ENCODE measurements at regions not wholly inside any gene's neighbourhood (a gene's known extent, or its start where the extent isn't known, plus 50 kb on each side); places are given as distances from the start of the nearest gene placed in this dataset.

- no peak overlapping the region for H3K4me3 ChIP-seq (replicated peaks in 1 of 2; ENCODE audit: low read depth in 1 of 2, low read length in 2 of 2)
- no peak overlapping the region for H3K4me2 ChIP-seq (ENCODE audit: low read length)
- TF ChIP-seq SP1 (IDR thresholded peaks at IDR 0.05; ENCODE audit: low read depth) = no peak
- H3K9me2 ChIP-seq (ENCODE audit: insufficient read depth) = no peaks in the 10 kb centered on the region
- ChIA-PET CTCF (no interaction called here), POLR2A (no interaction called here), RAD21 (ENCODE audit: low non-redundant PET in 1 of 2, low total read pairs in 2 of 2, uncharacterized antibody in 2 of 2, unreplicated experiment in 2 of 2) (no interaction called here)
- H4K20me1 ChIP-seq (ENCODE audit: insufficient read depth) = no peaks in the 10 kb centered on the region
- ATAC-seq (no peak), DNase-seq (ENCODE audit: low read depth, low spot score) (no peak)
- H3K79me2 ChIP-seq (ENCODE audit: insufficient read depth, low read length) = no peaks in the 10 kb centered on the region
- H3K27me3 ChIP-seq (ENCODE audit: insufficient read depth, low read length) = no peaks in the 10 kb centered on the region
- H3K4me1 ChIP-seq (ENCODE audit: control insufficient read depth in 1 of 2, insufficient read depth in 2 of 2, low read length in 2 of 2) = no peaks in the 10 kb centered on the region
- BruUV-seq (replicated peaks) = no TSS peak
- H3K27ac ChIP-seq (ENCODE audit: low read depth, low read length) = no peak overlapping the region
- no peaks in the 10 kb centered on the region for H3K36me3 ChIP-seq (ENCODE audit: control insufficient read depth in 1 of 2, insufficient read depth in 2 of 2, low read length in 2 of 2)
- H3K9ac ChIP-seq (ENCODE audit: low read length) = no peak overlapping the region
- no peaks in the 10 kb centered on the region for H3K9me3 ChIP-seq (ENCODE audit: control insufficient read depth in 1 of 2, insufficient read depth in 1 of 2, low read depth in 1 of 2, low read length in 2 of 2)
- H2AFZ ChIP-seq (ENCODE audit: low read depth, low read length, poor library complexity, severe bottlenecking) = no peak overlapping the region
- intact Hi-C loops (cut with micrococcal nuclease) = no loop called here
Measured at GRCh38 chr5:74510476-74511075, 130.0 kb downstream of the ENC1 start.

- Histone ChIP-seq H3K9ac (ENCODE audit: low read length) (no peak overlapping the region), H3K27me3 (ENCODE audit: insufficient read depth, low read length) (no peaks in the 10 kb centered on the region), H3K36me3 (ENCODE audit: control insufficient read depth in 1 of 2, insufficient read depth in 2 of 2, low read length in 2 of 2) (no peaks in the 10 kb centered on the region), H3K27ac (ENCODE audit: low read depth, low read length) (no peak overlapping the region), H3K4me1 (ENCODE audit: control insufficient read depth in 1 of 2, insufficient read depth in 2 of 2, low read length in 2 of 2) (no peaks in the 10 kb centered on the region), H3K4me3 (replicated peaks in 1 of 2; ENCODE audit: low read depth in 1 of 2, low read length in 2 of 2) (no peak overlapping the region), H2AFZ (ENCODE audit: low read depth, low read length, poor library complexity, severe bottlenecking) (no peak overlapping the region), H3K79me2 (ENCODE audit: insufficient read depth, low read length) (no peaks in the 10 kb centered on the region), H4K20me1 (ENCODE audit: insufficient read depth) (no peaks in the 10 kb centered on the region), H3K9me2 (ENCODE audit: insufficient read depth) (no peaks in the 10 kb centered on the region), H3K4me2 (ENCODE audit: low read length) (no peak overlapping the region), H3K9me3 (ENCODE audit: control insufficient read depth in 1 of 2, insufficient read depth in 1 of 2, low read depth in 1 of 2, low read length in 2 of 2) (no peaks in the 10 kb centered on the region)
- ChIA-PET POLR2A (no interaction called here), RAD21 (ENCODE audit: low non-redundant PET in 1 of 2, low total read pairs in 2 of 2, uncharacterized antibody in 2 of 2, unreplicated experiment in 2 of 2) (no interaction called here), CTCF (no interaction called here)
- TF ChIP-seq SIN3A (IDR thresholded peaks at IDR 0.05; ENCODE audit: low read depth) = no peak
- ATAC-seq = no peak
- intact Hi-C loops (cut with micrococcal nuclease) = no loop called here
- no peak for DNase-seq (ENCODE audit: low read depth, low spot score)
- BruUV-seq (replicated peaks) = no TSS peak
Measured at GRCh38 chr5:74507370-74508005, 133.0 kb downstream of the ENC1 start.

GRCh38 chr5:74506119-74506518, 134.4 kb downstream of the ENC1 start:
- no peak overlapping the region for H3K4me3 ChIP-seq (replicated peaks in 1 of 2; ENCODE audit: low read depth in 1 of 2, low read length in 2 of 2)
- H3K79me2 ChIP-seq (ENCODE audit: insufficient read depth, low read length) = no peaks in the 10 kb centered on the region
- intact Hi-C loops (cut with micrococcal nuclease) = no loop called here
- no peak overlapping the region for H3K9ac ChIP-seq (ENCODE audit: low read length)
- H3K36me3 ChIP-seq (ENCODE audit: control insufficient read depth in 1 of 2, insufficient read depth in 2 of 2, low read length in 2 of 2) = no peaks in the 10 kb centered on the region
- no peak overlapping the region for H3K4me2 ChIP-seq (ENCODE audit: low read length)
- H3K27ac ChIP-seq (ENCODE audit: low read depth, low read length) = no peak overlapping the region
- CTCF ChIA-PET = no interaction called here
- H2AFZ ChIP-seq (ENCODE audit: low read depth, low read length, poor library complexity, severe bottlenecking) = no peak overlapping the region
- no peak for TF ChIP-seq JUND (IDR thresholded peaks at IDR 0.05)
- TF ChIP-seq SIN3A (IDR thresholded peaks at IDR 0.05; ENCODE audit: low read depth) = no peak
- TF ChIP-seq EGR1 (IDR thresholded peaks at IDR 0.05; ENCODE audit: low read depth) = no peak
- no peak for TF ChIP-seq REST (IDR thresholded peaks at IDR 0.05; ENCODE audit: low read depth)
- TF ChIP-seq CTCF (IDR thresholded peaks at IDR 0.05 in 2 of 3, conservative IDR thresholded peaks at IDR 0.05 in 1 of 3; ENCODE audit: borderline replicate concordance in 1 of 3, insufficient read depth in 1 of 3, low read depth in 2 of 3, low read length in 2 of 3) = no peak
- no peak for TF ChIP-seq SP1 (IDR thresholded peaks at IDR 0.05; ENCODE audit: low read depth)
- no peak for TF ChIP-seq CBX3 (IDR thresholded peaks at IDR 0.05; ENCODE audit: low read depth)
- H3K27me3 ChIP-seq (ENCODE audit: insufficient read depth, low read length) = no peaks in the 10 kb centered on the region
- H3K9me2 ChIP-seq (ENCODE audit: insufficient read depth) = no peaks in the 10 kb centered on the region
- POLR2A ChIA-PET = no interaction called here
- BruUV-seq (replicated peaks) = no TSS peak
- H4K20me1 ChIP-seq (ENCODE audit: insufficient read depth) = no peaks in the 10 kb centered on the region
- ATAC-seq = no peak
- no peaks in the 10 kb centered on the region for H3K9me3 ChIP-seq (ENCODE audit: control insufficient read depth in 1 of 2, insufficient read depth in 1 of 2, low read depth in 1 of 2, low read length in 2 of 2)
- no peak for DNase-seq (ENCODE audit: low read depth, low spot score)
- H3K4me1 ChIP-seq (ENCODE audit: control insufficient read depth in 1 of 2, insufficient read depth in 2 of 2, low read length in 2 of 2) = no peaks in the 10 kb centered on the region
- RAD21 ChIA-PET (ENCODE audit: low non-redundant PET in 1 of 2, low total read pairs in 2 of 2, uncharacterized antibody in 2 of 2, unreplicated experiment in 2 of 2) = no interaction called here
